WERI-Rb-1 (cell line): ENCODE measurements at regions not wholly inside any gene's neighbourhood (a gene's known extent, or its start where the extent isn't known, plus 50 kb on each side); places are given as distances from the start of the nearest gene placed in this dataset.

Experiments
- DNase-seq: peaks from one replicate; pipeline ENCODE4 v3.0.0-alpha.2; 2020
- H3K27ac ChIP-seq: fragments of 250-450 bp; sonication (Bioruptor Pico); 2 replicates; pipeline ENCODE4 v1.5.1; 2020; ENCODE audit warnings: mild to moderate bottlenecking, moderate library complexity
- H3K27me3 ChIP-seq: fragments of 250-450 bp; sonication (Bioruptor Pico); 2 replicates; pipeline ENCODE4 v1.5.1; 2021; ENCODE audit warnings: mild to moderate bottlenecking, low read depth, moderate library complexity; ENCODE audit not compliant: insufficient read depth, severe bottlenecking
- H3K36me3 ChIP-seq: fragments of 250-450 bp; sonication (Bioruptor Pico); 2 replicates; pipeline ENCODE4 v1.5.1; 2020; ENCODE audit warnings: mild to moderate bottlenecking, moderate library complexity
- H3K4me3 ChIP-seq: 2 replicates; pipeline ENCODE4 v1.5.1; 2011; ENCODE audit warnings: low read depth, mild to moderate bottlenecking, control low read depth, low read length
- H3K9me3 ChIP-seq: fragments of 250-450 bp; sonication (Bioruptor Pico); 2 replicates; pipeline ENCODE4 v1.5.1; 2021; ENCODE audit warnings: mild to moderate bottlenecking, moderate library complexity; ENCODE audit not compliant: severe bottlenecking
- CTCF ChIP-seq: IDR thresholded peaks from 2 replicates; pipeline ENCODE4 v1.5.1; 2011; ENCODE audit warnings: low read depth, mild to moderate bottlenecking, control low read depth, inconsistent platforms, low read length

- no peak overlapping the region for H3K27ac ChIP-seq
- no peak for DNase-seq
- TF ChIP-seq CTCF: no peak
- H3K9me3 ChIP-seq: peaks cover 2% of the 10 kb centered on the region
- no peak overlapping the region for H3K4me3 ChIP-seq
- H3K27me3 ChIP-seq: no peaks in the 10 kb centered on the region
- no peaks in the 10 kb centered on the region for H3K36me3 ChIP-seq
These were observed 157.3 kb upstream of the BET1 start for GRCh38 chr7:94161476-94161875.

- Histone ChIP-seq H3K27me3 (no peaks in the 10 kb centered on the region), H3K36me3 (no peaks in the 10 kb centered on the region), H3K4me3 (no peak overlapping the region), H3K27ac (no peak overlapping the region), H3K9me3 (peaks cover 2% of the 10 kb centered on the region)
- DNase-seq: no peak
- no peak for TF ChIP-seq CTCF
These were observed 165.5 kb upstream of the BET1 start for GRCh38 chr7:94169682-94170081.

GRCh38 chr7:94170836-94171235 is 166.7 kb upstream of the BET1 start:
- H3K27me3 ChIP-seq: no peaks in the 10 kb centered on the region
- no peak for TF ChIP-seq CTCF
- no peak overlapping the region for H3K4me3 ChIP-seq
- no peak overlapping the region for H3K27ac ChIP-seq
- no peaks in the 10 kb centered on the region for H3K36me3 ChIP-seq
- peaks cover 2% of the 10 kb centered on the region for H3K9me3 ChIP-seq
- DNase-seq: no peak

GRCh38 chr7:94173436-94173835 is 169.3 kb upstream of the BET1 start:
- Histone ChIP-seq H3K4me3 (no peak overlapping the region), H3K27me3 (no peaks in the 10 kb centered on the region), H3K9me3 (no peaks in the 10 kb centered on the region), H3K36me3 (no peaks in the 10 kb centered on the region), H3K27ac (no peak overlapping the region)
- DNase-seq: no peak
- TF ChIP-seq CTCF: no peak

- Histone ChIP-seq H3K9me3 (no peaks in the 10 kb centered on the region), H3K4me3 (no peak overlapping the region), H3K36me3 (no peaks in the 10 kb centered on the region), H3K27me3 (no peaks in the 10 kb centered on the region), H3K27ac (no peak overlapping the region)
- DNase-seq: no peak
- TF ChIP-seq CTCF: no peak
These were observed 170.2 kb upstream of the BET1 start for GRCh38 chr7:94174375-94174774.

GRCh38 chr7:94174956-94175355 is 170.8 kb upstream of the BET1 start:
- no peaks in the 10 kb centered on the region for H3K9me3 ChIP-seq
- no peak for TF ChIP-seq CTCF
- no peaks in the 10 kb centered on the region for H3K27me3 ChIP-seq
- H3K36me3 ChIP-seq: no peaks in the 10 kb centered on the region
- H3K27ac ChIP-seq: no peak overlapping the region
- no peak overlapping the region for H3K4me3 ChIP-seq
- no peak for DNase-seq
